ENCODE measurements at regions not wholly inside any gene's neighbourhood (a gene's known extent, or its start where the extent isn't known, plus 50 kb on each side); places are given as distances from the start of the nearest gene placed in this dataset.

GRCh38 chr9:86809759-86810367 is 137.4 kb downstream of the GAS1 start:
- TF ChIP-seq, protein P1, sequence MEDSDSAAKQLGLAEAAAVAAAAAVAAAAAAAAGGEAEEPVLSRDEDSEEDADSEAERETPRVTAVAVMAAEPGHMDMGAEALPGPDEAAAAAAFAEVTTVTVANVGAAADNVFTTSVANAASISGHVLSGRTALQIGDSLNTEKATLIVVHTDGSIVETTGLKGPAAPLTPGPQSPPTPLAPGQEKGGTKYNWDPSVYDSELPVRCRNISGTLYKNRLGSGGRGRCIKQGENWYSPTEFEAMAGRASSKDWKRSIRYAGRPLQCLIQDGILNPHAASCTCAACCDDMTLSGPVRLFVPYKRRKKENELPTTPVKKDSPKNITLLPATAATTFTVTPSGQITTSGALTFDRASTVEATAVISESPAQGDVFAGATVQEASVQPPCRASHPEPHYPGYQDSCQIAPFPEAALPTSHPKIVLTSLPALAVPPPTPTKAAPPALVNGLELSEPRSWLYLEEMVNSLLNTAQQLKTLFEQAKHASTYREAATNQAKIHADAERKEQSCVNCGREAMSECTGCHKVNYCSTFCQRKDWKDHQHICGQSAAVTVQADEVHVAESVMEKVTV (CRISPR knock-in tag; IDR thresholded peaks at IDR 0.05), result no peak
- TF ChIP-seq ZNF830 (CRISPR knock-in tag; IDR thresholded peaks at IDR 0.05), result no peak
- no peak for TF ChIP-seq LARP7 (IDR thresholded peaks at IDR 0.05)
- no peak for TF ChIP-seq SREBF2 (CRISPR knock-in tag; IDR thresholded peaks at IDR 0.05)
- TF ChIP-seq RFX1 (IDR thresholded peaks at IDR 0.05), result peak; percentile 61
- no peaks in the 10 kb centered on the region for H3K79me2 ChIP-seq (ENCODE audit: control insufficient read depth, insufficient read depth, low read length)
- H3K4me1 ChIP-seq (replicated peaks in 1 of 2; ENCODE audit: control insufficient read depth in 2 of 2, insufficient read depth in 2 of 2, low read length in 2 of 2), result no peaks in the 10 kb centered on the region
- 0% methylated on average over 8 of the region's 9 CpGs for WGBS (ENCODE audit: insufficient coverage, low coverage, missing lambda C conversion rate)
- no peak overlapping the region for H2AFZ ChIP-seq (ENCODE audit: low read depth, low read length)
- no TSS peak for BruUV-seq (replicated peaks)
- CTCF ChIA-PET (ENCODE audit: low intra/inter-chr PET ratio), result no interaction called here
- H3K4me2 ChIP-seq (ENCODE audit: insufficient read depth, low read length), result no peak overlapping the region
- in situ Hi-C loops (cut with MboI) (no loop called here), intact Hi-C loops (cut with micrococcal nuclease) (no loop called here)
- H3K27ac ChIP-seq (ENCODE audit: extremely low read depth, low read depth, low read length), result no peak overlapping the region
- POLR2A ChIA-PET, result interaction anchor here (0.6 kb wide), 1 partner anchor 307 kb away, joined by 3 read pairs; no protein-coding TSS in a partner anchor
- no peak for DNase-seq (ENCODE audit: extremely low read depth in 1 of 4, low spot score in 3 of 4)
- no peaks in the 10 kb centered on the region for H3K36me3 ChIP-seq (ENCODE audit: control insufficient read depth, insufficient read depth, low read length)
- H3K4me3 ChIP-seq, result no peak overlapping the region
- H3K9me3 ChIP-seq (replicated peaks; ENCODE audit: control insufficient read depth, insufficient read depth, low read depth, low read length), result no peaks in the 10 kb centered on the region
- no peak overlapping the region for H3K9ac ChIP-seq (ENCODE audit: insufficient read depth in 1 of 2, low read depth in 2 of 2, low read length in 2 of 2)
- no peaks in the 10 kb centered on the region for H4K20me1 ChIP-seq (replicated peaks; ENCODE audit: control insufficient read depth, insufficient read depth, low read length)
- no peak for ATAC-seq
- H3K9me1 ChIP-seq (ENCODE audit: control insufficient read depth, insufficient read depth, low read length), result no peaks in the 10 kb centered on the region
- no peak for FAIRE-seq
- H3K27me3 ChIP-seq (ENCODE audit: control insufficient read depth in 2 of 2, insufficient read depth in 2 of 2, low read length in 2 of 2), result no peaks in the 10 kb centered on the region

DNA sequence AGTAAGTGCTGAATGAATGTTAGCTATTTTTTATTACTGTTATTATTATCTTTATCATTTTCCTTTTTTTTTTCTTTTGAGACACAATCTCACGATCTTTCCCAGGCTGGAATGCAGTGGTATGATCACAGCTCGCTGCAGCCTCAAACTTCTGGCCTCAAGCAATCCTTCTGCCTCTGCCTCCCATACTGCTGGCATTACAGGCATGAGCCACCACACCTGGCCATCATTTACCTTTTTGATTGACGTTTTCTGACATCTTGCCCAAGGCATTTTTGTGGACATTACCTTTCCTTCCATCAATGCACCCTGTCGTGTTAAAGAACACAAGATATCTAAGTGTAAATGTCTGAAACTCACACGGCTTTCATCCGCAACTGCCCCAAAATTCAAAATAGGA is 138.2 kb downstream of the GAS1 start:
- Histone ChIP-seq H3K4me2 (ENCODE audit: insufficient read depth, low read length) (no peak overlapping the region), H2AFZ (ENCODE audit: low read depth, low read length) (no peak overlapping the region), H3K27ac (ENCODE audit: extremely low read depth, low read depth, low read length) (no peak overlapping the region), H3K4me1 (replicated peaks in 1 of 2; ENCODE audit: control insufficient read depth in 2 of 2, insufficient read depth in 2 of 2, low read length in 2 of 2) (no peaks in the 10 kb centered on the region), H3K36me3 (ENCODE audit: control insufficient read depth, insufficient read depth, low read length) (no peaks in the 10 kb centered on the region), H3K79me2 (ENCODE audit: control insufficient read depth, insufficient read depth, low read length) (no peaks in the 10 kb centered on the region), H4K20me1 (replicated peaks; ENCODE audit: control insufficient read depth, insufficient read depth, low read length) (no peaks in the 10 kb centered on the region), H3K4me3 (no peak overlapping the region), H3K9me3 (replicated peaks; ENCODE audit: control insufficient read depth, insufficient read depth, low read depth, low read length) (no peaks in the 10 kb centered on the region), H3K9ac (ENCODE audit: insufficient read depth in 1 of 2, low read depth in 2 of 2, low read length in 2 of 2) (no peak overlapping the region), H3K9me1 (ENCODE audit: control insufficient read depth, insufficient read depth, low read length) (no peaks in the 10 kb centered on the region), H3K27me3 (ENCODE audit: control insufficient read depth in 2 of 2, insufficient read depth in 2 of 2, low read length in 2 of 2) (no peaks in the 10 kb centered on the region)
- 0% methylated on average over 4 of the region's 6 CpGs for WGBS (ENCODE audit: insufficient coverage, low coverage, missing lambda C conversion rate)
- intact Hi-C loops (cut with micrococcal nuclease) (no loop called here), in situ Hi-C loops (cut with MboI) (no loop called here)
- FAIRE-seq, result no peak
- no TSS peak for BruUV-seq (replicated peaks)
- ATAC-seq, result no peak
- POLR2A ChIA-PET, result interaction anchor here (0.6 kb wide), 1 partner anchor 308 kb away, joined by 3 read pairs; no protein-coding TSS in a partner anchor
- no peak for DNase-seq (ENCODE audit: extremely low read depth in 1 of 4, low spot score in 3 of 4)
- CTCF ChIA-PET (ENCODE audit: low intra/inter-chr PET ratio), result no interaction called here
- TF ChIP-seq GATA2 (CRISPR knock-in tag; IDR thresholded peaks at IDR 0.05) (no peak), PTBP1 (IDR thresholded peaks at IDR 0.05; ENCODE audit: low read depth, low read length) (no peak)

Data from K562 (cell line).